Testis (tissue), 2 donors: ENCODE measurements at regions not wholly inside any gene's neighbourhood (a gene's known extent, or its start where the extent isn't known, plus 50 kb on each side); places are given as distances from the start of the nearest gene placed in this dataset.

Source experiments
- CTCF ChIP-seq, 3 experiments: fragments of 450-650 bp in 2 of 3; fragments of 200-600 bp in 1 of 3; sonication (generic) in 1 of 3; IDR thresholded peaks; one replicate each; pipeline ENCODE4 v1.5.1; 2016 to 2019; ENCODE audit warnings: antibody characterized with exemption in 3 of 3, mild to moderate bottlenecking in 2 of 3, moderate library complexity in 1 of 3
- POLR2A ChIP-seq: fragments of 450-650 bp; IDR thresholded peaks from one replicate; pipeline ENCODE4 v1.6.1; 2017; ENCODE audit warnings: antibody characterized with exemption, mild to moderate bottlenecking, moderate library complexity

- no peak for TF ChIP-seq CTCF (IDR thresholded peaks at IDR 0.05)
- TF ChIP-seq POLR2A = no peak
Observed at GRCh38 chr18:2075499-2075898, 495.8 kb downstream of the METTL4 start.
